GM19452 (cell line): ENCODE measurements at regions not wholly inside any gene's neighbourhood (a gene's known extent, or its start where the extent isn't known, plus 50 kb on each side); places are given as distances from the start of the nearest gene placed in this dataset.

Experiments
- ATAC-seq: cut with Tn5 transposase; IDR thresholded peaks from one replicate; pipeline ENCODE4 v1.9.1; 2021; ENCODE audit not compliant: unreplicated experiment

DNA sequence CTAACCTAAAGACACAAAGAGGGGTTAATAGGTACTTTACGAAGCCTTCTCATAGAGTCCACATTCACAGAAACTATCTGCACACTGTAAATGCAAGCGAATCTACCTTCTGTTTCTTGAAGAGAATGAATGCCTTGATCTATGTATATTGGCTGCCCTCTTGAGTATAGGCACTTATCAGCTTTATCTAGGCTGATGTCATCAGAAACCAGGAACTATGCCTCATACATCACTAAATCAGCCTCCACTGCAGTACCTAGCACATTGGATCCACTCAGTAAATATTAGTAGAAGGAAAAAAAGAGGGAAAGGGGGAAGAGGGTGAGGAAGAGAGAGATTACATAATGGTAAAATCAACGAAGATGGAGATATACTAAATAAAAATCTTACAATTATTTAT, 477.1 kb downstream of the CAAP1 start:
- ATAC-seq = no peak

- no peak for ATAC-seq
Measured at GRCh38 chr9:26413611-26414010, 479.0 kb downstream of the CAAP1 start.

DNA sequence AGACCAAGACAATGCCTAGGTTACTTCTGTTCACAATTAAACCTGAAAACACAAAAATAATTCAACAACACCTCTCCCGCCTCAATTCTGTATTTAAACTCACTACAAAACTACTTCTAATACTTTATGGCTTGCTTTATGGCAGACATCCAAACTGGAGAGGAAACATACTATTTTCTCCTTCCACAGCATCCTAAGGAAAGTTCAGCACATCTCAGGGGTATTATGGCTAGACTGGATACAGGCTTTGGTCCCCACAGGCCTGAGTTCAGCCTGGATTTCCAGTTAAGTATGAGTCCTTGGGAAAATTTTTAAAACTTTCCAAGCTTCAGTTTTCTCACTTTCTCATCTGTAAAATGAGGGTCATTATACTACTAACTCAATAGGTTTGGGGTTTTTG, 480.2 kb downstream of the CAAP1 start:
- ATAC-seq = no peak

DNA sequence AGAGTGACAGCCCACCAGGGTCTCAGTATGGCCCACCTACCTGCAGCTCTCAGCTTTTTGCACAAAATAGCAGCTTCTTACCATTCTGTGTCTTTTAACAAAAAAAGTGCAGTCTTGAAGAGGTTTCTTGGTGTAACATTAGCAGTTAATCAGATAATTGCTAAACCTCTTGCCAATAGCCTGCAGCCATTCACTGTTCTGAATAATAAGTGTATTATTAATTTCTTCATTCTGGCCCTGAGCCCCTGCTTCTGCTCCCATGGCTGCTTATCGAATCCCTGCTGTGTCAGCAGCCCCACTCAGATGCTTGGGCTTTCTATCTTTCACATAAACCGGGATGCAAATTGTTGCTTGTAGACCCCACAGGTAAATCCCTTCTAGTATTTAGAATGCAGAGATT, 485.9 kb downstream of the CAAP1 start:
- no peak for ATAC-seq

- no peak for ATAC-seq
Measured at GRCh38 chr9:26399556-26399955, 493.0 kb downstream of the CAAP1 start.

DNA sequence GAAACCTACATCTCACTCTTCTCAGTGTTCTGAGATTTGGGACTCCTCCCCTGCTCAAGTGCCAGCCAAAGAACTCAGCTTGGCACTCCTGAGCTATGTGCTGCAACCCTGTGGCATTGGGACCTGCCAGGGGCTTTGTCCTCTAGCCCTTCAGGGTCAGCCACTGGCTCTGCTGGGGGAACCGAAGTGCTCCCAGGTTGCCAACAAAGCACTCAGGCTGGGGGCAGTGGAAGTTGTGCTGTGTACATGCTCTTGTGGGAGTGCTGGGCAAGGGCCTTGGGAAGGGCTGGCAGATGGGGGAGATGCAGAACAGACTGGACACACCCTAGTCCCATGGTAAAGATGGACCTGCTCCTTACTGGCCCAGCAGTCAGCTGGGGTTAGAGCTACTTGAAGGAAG, 498.6 kb downstream of the CAAP1 start:
- ATAC-seq = no peak

GRCh38 chr9:26392639-26393038, 500.0 kb downstream of the CAAP1 start:
- no peak for ATAC-seq

GRCh38 chr9:26391036-26391435, 501.6 kb downstream of the CAAP1 start:
- no peak for ATAC-seq

DNA sequence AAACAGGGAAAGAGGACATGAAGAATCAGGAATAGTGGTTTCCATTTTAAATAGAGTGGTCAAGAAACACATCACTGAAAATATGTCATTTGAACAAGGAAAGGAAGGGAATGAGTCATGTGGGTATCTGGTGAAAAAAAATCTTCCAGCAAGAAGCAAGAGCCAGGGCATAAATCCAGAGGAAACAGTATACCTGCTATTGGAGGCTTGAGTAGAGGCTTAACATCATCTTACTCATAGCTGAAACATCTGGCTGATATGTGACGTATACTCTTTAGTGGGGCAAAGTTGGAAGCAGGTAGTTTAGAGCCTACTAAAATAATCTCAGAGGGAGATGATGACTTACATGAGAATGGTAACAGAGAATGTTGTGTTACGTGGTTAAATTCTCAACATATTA, 517.2 kb downstream of the CAAP1 start:
- ATAC-seq = no peak

- no peak for ATAC-seq
Measured at GRCh38 chr9:26373616-26374015, 519.0 kb downstream of the CAAP1 start.

DNA sequence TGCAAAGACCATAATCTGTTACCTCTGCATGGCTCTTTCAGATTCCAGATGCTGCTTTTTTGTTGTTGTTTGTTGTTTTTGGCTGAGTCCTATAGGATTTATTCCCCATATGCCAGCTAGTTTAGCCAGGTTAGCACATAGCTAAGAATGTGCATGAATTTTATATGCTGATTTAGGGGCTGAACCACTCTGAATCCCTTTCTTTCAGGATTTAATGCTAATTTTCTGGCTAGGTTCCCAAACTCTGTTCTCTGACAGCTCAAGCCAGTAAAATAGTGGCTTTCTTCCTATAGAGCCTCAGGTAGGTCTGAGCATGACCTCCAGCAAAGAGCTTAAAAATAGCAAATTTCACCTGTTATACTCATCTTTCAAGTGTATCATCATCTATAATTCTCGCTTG, 521.4 kb downstream of the CAAP1 start:
- ATAC-seq = no peak

GRCh38 chr9:26369093-26369492, 523.5 kb downstream of the CAAP1 start:
- ATAC-seq = no peak

GRCh38 chr9:26368241-26368640, 524.4 kb downstream of the CAAP1 start:
- ATAC-seq = no peak

- no peak for ATAC-seq
Measured at GRCh38 chr9:26361010-26361409, 531.6 kb downstream of the CAAP1 start.

- no peak for ATAC-seq
Measured at GRCh38 chr9:26358836-26359235, 533.8 kb downstream of the CAAP1 start.

GRCh38 chr9:26357803-26358344, 534.7 kb downstream of the CAAP1 start:
- ATAC-seq = no peak

GRCh38 chr9:26356491-26356890, 536.1 kb downstream of the CAAP1 start:
- no peak for ATAC-seq

GRCh38 chr9:26346942-26347477, 545.6 kb downstream of the CAAP1 start:
- no peak for ATAC-seq

DNA sequence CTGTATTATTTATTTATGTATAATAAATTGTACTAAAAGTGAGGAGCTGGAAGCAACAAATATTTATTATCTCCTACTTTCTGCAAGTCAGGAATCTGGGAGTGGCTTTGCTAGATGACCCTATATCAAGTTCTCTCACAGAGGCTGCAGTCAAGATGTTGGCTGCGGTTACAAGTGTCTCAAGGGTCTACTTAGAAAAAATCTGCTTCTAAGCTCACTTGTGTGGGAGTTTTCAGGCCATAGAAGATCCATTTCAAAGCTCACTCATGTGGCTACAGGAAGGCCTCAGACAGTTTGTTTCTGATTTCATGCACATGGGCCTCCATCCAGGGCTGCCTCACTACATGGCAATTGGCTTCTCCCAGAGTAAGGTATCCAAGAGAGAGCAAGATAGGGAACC, 551.1 kb downstream of the CAAP1 start:
- ATAC-seq = no peak

DNA sequence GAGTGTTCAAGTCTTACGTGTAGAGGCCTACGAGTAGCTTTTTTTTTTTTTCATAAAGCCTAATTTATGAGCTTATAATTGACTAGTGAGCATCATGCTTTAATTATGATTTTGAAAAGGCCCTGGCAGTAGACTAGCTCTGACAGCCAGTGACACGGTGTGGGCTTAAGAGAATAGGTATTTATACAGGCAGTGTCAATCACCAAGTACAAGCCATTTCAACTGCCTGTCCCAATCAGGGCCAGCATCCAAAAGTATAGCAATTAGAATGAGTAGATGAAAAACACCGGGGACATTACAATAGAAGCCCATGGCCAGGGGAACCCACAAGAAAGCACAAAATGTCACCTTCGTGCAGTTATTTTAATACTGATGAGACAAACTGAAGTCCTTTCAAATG, 552.8 kb downstream of the CAAP1 start:
- no peak for ATAC-seq

DNA sequence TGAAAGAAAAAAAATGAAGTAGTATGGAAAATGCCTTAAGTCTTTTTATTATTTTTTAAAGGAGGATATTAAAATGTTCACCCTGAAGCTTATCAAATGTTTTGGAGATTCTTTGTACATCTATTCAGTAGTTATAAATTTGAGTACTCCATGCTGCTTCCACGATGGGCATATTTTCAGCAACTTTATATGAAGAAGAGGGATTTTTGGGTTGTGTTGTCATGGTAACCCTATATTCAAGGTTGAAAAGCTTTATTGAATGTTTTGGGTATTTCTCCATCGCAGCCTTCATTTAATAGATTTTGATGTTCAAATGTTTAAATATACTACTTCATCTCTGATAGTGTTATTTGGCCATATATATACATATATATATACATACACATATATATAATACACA, 557.5 kb downstream of the CAAP1 start:
- ATAC-seq = no peak

DNA sequence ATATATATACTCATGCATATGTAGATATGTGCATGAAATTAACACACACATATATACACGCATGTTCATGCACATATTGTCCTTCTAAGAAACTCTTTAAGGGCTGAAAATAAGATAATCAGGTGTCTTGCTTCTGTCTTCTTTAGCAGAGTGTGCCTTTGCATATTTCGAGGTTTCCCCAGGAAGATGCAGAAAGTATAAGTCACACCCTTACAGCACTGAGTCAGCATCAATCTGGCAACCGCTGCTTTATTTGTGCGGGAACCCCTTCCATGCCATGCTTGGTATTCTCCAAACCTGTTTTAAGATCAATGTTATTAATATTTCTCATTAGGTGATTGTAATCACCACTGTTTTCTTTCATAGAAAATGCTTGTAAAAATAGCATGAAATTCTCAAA, 557.9 kb downstream of the CAAP1 start:
- ATAC-seq = no peak

DNA sequence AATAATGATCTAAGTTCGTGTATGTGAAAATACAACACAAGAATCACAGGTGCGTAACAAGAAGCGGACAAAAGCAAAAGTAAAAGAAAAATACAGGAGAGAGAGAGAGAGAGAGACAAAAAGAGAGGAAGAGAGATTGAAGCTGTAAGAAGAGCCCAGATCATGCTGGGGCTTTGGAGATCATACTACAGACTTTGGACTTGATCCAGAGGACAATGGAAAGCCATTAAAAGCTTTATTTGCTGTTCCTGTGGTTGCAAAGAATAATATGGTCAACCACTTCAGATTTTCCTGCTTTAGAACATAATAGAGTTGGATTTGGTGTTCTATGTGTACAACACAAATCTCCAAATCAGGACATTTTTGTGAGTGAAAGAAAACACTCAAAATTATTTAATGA, 561.4 kb downstream of the CAAP1 start:
- no peak for ATAC-seq

DNA sequence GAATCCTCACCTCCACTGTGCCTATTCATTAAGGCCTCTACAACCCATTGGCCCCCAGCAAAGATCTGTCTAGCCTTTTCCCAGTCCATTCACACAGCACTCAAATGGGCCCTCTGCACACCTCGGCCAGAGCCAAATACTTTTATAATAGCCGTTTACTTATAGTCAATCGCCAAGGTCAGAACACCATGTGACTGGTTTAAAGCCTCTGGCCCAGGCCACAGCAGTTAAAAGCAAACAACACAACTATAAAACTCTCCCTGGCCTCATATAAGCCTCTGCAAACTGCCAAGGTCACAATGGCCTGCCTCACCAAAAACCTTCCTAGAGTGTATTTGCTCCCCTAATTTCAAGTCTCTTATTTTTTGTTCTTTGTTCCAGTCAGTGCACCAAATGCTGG, 562.6 kb downstream of the CAAP1 start:
- no peak for ATAC-seq
